GM18508 (cell line): ENCODE measurements at regions not wholly inside any gene's neighbourhood (a gene's known extent, or its start where the extent isn't known, plus 50 kb on each side); places are given as distances from the start of the nearest gene placed in this dataset.
"Not testable (repeated sequence)": the region's sequence is repeated elsewhere in the genome, so short reads cannot be mapped to it uniquely, and the experiment has no call there.

Experiments
- ATAC-seq: cut with Tn5 transposase; IDR thresholded peaks from one replicate; pipeline ENCODE4 v1.9.1; 2021; ENCODE audit warnings: moderate number of reproducible peaks; ENCODE audit not compliant: insufficient read depth, unreplicated experiment

DNA sequence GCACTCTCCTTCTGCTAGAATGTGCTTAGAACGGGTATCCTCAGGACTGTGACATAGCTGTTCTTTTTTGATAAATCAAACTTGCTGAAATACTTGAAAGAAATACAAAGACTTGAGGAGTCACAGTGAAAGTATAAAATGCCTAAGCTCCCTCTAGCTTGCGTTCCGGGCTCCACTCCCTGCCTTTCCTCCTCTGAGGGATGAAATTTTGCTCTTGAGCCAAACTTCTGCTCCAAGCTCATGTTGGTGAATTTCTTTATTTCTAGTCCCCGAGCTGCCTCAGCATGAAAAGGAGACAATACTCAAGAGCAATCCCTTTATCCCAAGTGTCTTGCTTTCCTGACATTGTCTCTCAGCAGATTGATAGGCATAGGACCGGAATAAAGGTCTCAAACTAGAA is 499.6 kb upstream of the ADARB2 start:
- no peak for ATAC-seq

- no peak for ATAC-seq
These were observed 495.2 kb upstream of the ADARB2 start for GRCh38 chr10:2232479-2232878.

DNA sequence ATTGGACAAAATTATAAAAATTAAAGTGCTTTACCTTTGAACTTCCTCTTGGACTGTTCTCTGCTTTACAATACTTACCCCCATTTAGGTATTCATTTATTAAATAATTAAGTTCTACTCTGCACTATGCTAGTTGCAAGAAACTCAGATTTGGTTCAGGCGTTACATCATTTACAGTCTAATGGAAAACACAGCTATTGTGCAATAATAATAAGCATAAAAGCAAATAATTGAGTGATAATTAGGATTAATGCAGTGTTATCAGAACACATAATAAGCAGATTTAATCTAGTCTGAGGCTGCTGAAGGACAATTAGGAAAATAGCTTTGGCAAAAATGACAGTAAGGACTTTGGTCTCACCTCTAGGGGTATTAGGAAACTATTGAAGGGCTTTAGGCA is 493.2 kb upstream of the ADARB2 start:
- ATAC-seq, result no peak

DNA sequence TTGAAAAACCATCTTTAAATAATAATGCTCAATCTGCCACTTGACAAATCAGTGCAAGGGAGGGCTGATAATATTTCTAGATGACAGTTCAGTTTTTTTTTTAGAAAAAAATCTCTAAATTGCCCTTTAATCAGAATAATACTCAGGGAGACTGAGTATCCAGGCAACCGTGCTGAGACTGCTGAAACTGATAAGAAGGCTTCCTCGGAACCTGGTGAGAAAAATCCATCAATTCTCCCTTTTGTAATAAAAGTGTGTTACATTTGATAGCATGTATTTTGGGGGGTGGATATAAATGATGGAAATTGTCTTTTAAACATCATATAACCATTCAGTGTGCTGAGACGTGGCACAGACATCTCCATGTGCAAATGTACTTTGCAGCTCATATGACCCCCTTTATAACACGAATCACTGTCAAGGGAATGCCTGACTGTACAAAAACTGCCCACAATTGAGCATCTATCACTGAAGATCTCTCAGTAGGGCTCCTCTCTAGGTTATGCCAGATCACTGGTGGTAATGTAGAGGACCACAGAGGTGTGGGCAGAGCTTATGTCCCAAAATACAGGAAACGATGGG is 491.1 kb upstream of the ADARB2 start:
- no peak for ATAC-seq

- no peak for ATAC-seq
These were observed 488.3 kb upstream of the ADARB2 start for GRCh38 chr10:2225609-2226008.

DNA sequence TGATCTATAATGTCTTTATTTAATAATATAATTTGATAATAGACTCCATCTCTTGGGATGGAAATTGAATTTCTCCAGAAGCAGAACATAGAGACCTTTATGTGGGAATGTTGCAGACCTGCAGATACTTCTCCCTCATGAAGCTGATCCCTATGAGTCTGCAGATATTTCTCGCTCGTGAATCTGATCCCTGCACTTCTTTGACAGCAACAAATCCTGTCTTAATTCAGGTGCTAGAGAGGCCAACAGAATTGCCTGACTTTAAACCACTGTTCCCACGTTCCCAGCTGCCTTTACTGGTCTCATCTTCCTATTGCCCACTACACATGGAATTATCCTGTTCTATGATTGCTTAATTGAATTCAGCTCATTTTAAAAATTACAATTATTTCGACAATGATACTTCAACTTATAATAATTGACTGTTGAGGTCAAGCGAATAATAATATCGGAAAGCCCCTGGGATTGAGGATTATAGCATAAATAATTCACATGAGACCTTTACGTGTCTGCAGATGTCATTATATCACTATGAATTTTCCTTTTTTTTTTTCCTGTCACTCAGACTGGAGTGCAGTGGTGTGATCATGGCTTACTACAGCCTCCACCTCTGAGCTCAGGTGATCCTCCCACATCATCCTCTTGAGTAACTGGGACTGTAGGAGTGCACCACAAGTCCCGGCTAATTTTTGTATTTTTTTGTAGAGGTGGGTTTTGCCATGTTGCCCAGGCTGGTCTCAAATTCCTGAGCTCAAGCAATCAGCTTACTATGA is 486.4 kb upstream of the ADARB2 start:
- no peak for ATAC-seq

DNA sequence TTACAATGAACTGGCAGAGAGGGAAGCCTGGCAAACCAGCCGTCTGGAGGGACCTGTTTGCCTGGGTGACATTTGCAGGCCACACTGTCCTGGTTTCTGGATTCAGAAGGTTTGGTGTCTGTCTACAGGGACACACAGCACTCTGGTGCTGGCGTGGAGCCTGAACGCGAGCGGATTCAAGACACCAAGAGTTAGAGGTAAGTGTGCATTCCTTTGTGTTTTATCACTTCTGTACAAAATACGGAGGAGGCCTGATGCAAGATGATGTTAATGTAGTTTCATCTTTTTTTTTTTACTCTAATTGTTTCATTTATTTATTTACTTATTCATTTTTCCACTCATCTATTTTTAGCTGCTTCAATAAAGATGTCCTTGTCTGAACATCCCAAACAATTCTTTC is 485.3 kb upstream of the ADARB2 start:
- no peak for ATAC-seq

DNA sequence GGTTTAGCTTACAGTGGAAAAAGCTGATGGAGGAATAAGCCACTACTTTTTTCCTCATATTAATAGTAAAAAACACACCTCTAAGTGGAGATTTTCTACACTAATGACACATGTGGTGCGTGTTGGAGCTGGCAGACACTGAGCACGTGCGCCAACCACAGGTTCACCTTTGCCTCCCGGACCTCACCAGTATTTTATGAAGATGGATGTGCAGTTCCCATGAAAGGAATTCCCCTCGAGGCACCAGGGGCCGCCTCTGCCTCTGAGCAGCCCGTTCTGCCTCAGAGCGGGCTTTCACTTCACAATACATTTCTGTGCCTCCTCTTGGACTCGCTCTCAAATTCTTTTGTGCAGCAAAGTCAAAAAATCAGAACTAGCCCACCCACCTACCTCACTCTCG is 477.5 kb upstream of the ADARB2 start:
- no peak for ATAC-seq

DNA sequence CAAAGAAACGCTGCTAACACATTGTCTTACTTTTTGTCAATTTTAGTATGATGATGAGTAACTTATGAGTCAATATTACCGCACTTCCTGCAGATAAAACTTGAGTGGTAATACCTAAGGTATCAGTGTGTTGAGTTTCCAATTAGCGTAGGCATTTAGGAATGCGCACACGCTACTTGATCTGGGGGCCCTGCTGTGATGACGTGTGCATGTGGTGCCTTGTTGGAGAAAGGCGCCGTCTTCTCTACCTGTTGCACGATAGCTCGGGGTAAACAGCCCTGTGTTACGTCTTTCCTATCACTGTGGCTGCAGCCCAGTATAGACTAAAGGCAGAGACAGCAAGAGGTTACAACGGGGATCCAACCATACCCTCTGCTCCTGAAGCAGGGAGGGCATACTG is 476.8 kb upstream of the ADARB2 start:
- no peak for ATAC-seq

- no peak for ATAC-seq
These were observed 475.0 kb upstream of the ADARB2 start for GRCh38 chr10:2212244-2212834.

GRCh38 chr10:2210088-2210487 is 472.8 kb upstream of the ADARB2 start:
- ATAC-seq, result no peak

GRCh38 chr10:2208106-2208505 is 470.8 kb upstream of the ADARB2 start:
- ATAC-seq, result no peak

DNA sequence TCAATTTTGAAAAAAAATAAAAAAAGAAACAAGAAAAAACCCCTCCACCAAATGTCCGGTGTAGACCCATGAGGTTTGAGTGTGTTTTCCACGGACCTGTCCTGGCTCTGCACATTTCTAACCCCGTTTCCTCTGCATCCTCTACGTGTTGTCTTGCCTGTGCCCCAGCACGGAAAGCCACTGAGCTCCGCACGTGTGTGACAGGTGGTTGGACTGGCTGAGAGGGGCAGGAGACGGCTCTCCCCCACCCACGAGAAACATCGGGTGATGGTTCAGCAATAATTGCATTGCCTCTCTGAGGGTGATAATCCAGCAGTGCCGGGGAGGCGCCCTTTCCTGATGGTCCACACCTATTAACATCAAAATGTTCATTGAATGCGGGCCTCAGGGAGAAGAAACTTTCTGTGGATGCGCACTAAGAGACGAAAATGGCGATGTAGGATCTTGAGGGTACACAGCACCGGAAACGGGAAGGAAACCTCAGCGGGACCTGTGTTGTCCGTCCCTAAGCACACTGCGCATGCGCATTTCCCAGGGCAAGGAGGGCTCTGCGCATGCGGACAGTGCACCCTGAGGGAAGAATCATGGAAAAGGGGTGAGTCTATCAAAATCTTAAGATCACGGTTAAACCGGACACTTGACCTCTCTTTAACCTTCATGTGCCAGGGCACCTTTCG is 470.1 kb upstream of the ADARB2 start:
- ATAC-seq, result no peak

- no peak for ATAC-seq
These were observed 468.1 kb upstream of the ADARB2 start for GRCh38 chr10:2205406-2205805.

DNA sequence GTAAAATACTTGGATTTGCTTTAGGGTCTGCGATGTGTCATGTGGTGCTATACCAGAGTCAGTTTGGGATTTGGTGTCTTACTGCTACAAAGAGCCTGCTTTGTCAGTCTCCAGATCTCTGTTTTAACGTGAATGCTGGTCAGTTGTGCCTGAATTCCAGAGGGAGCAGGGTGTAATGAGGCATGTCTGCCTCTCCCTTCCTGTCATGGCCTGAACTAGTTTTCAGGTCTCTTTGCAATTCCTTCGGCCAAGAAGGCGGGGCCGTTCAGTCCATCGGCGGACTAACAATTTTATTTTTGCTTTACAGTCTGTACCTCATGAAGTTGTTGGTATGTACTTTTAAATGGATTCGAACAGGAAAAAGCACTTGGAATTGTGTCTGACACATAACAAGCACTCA is 465.1 kb upstream of the ADARB2 start:
- no peak for ATAC-seq

GRCh38 chr10:2201534-2202099 is 464.3 kb upstream of the ADARB2 start:
- no peak for ATAC-seq

- no peak for ATAC-seq
These were observed 460.3 kb upstream of the ADARB2 start for GRCh38 chr10:2197663-2198062.

DNA sequence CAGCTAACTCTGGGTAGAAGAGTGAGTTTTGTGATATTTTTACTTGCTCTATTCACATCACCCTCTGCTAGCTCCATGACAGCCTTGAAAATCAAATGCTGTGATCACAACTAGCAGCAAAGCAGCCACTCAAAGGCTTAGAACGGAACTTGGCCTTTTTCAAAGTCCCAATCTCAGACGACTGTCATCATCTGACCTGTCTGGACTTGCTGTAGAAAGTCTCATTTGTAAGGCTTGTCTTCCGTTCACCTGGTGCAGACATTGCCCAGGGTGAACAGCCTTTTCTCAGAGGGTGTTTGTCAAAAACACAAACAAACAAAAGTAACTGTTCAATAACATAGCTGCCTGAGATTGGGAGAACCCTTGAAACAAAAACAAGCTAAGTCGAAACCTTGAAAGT is 458.9 kb upstream of the ADARB2 start:
- ATAC-seq, result no peak

- not testable (repeated sequence) for ATAC-seq
These were observed 452.0 kb upstream of the ADARB2 start for GRCh38 chr10:2189356-2189755.

DNA sequence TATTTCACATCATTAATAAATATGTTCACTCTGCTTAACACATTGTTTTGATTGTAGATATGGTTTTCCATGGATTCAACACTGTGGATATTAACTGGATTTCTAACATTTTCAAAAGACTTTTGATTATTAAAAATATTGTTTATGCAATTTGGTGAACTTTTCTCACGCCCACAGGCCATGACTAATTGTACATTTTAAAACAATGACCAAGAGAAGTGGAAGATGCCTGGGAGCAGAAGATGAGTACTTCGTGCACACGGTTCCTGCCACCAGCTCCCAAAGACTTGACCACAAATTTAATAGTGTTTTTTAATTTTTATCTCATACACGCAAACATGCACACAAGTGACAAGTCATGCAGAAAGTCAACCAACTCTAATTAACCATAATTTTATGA is 451.0 kb upstream of the ADARB2 start:
- ATAC-seq, result no peak

GRCh38 chr10:2173327-2173726 is 436.0 kb upstream of the ADARB2 start:
- ATAC-seq, result no peak
